RWPE1 (cell line): ENCODE measurements at regions not wholly inside any gene's neighbourhood (a gene's known extent, or its start where the extent isn't known, plus 50 kb on each side); places are given as distances from the start of the nearest gene placed in this dataset.

ENCODE experiments used
- CTCF ChIA-PET: fragments of 350-600 bp; sonication (Branson Sonifier 250); formaldehyde crosslinking; extraction: SDS; loops from one replicate; lab custom pipeline; 2021; lab: Yijun Ruan, JAX
- POLR2A ChIA-PET: fragments of 400-600 bp; formaldehyde crosslinking; extraction: SDS; loops from one replicate; lab custom pipeline; 2020; ENCODE audit warnings: antibody characterized with exemption; ENCODE audit not compliant: low non-redundant PET; lab: Yijun Ruan, JAX
- DNase-seq: peaks from one replicate; pipeline ENCODE4 v3.0.0; 2012; ENCODE audit warnings: low spot score
- H3K27ac ChIP-seq: fragments of 450-650 bp; 2 replicates; pipeline ENCODE4 v1.5.1; 2017
- CTCF ChIP-seq: fragments of 450-650 bp; conservative IDR thresholded peaks from 2 replicates; pipeline ENCODE4 v1.5.1; 2017; ENCODE audit warnings: low read depth, mild to moderate bottlenecking

GRCh38 chr13:107960301-107960700, 255.0 kb downstream of the LIG4 start:
- no peak for TF ChIP-seq CTCF
- CTCF ChIA-PET, result no interaction called here
- H3K27ac ChIP-seq, result no peak overlapping the region
- POLR2A ChIA-PET, result no interaction called here
- no peak for DNase-seq

GRCh38 chr13:107956889-107957288, 258.4 kb downstream of the LIG4 start:
- H3K27ac ChIP-seq, result no peak overlapping the region
- TF ChIP-seq CTCF, result no peak
- ChIA-PET POLR2A (no interaction called here), CTCF (no interaction called here)
- no peak for DNase-seq

- H3K27ac ChIP-seq, result no peak overlapping the region
- ChIA-PET CTCF (no interaction called here), POLR2A (no interaction called here)
- no peak for TF ChIP-seq CTCF
- DNase-seq, result no peak
These were observed 273.2 kb downstream of the LIG4 start for GRCh38 chr13:107942030-107942617.

- H3K27ac ChIP-seq, result no peak overlapping the region
- TF ChIP-seq CTCF, result no peak
- no peak for DNase-seq
- ChIA-PET POLR2A (no interaction called here), CTCF (no interaction called here)
These were observed 273.8 kb downstream of the LIG4 start for GRCh38 chr13:107941345-107942029.

- no peak for TF ChIP-seq CTCF
- ChIA-PET CTCF (no interaction called here), POLR2A (no interaction called here)
- no peak overlapping the region for H3K27ac ChIP-seq
- DNase-seq, result no peak
These were observed 277.5 kb downstream of the LIG4 start for GRCh38 chr13:107937848-107938247.

- CTCF ChIA-PET, result interaction anchor here (0.6 kb wide), 1 partner anchor 43 kb away, joined by 4 read pairs; no protein-coding TSS in a partner anchor
These were observed 284.3 kb downstream of the LIG4 start for GRCh38 chr13:107931056-107931455.

More at GRCh38 chr13:107931056-107931455, 284.3 kb downstream of the LIG4 start:
- no peak overlapping the region for H3K27ac ChIP-seq
- POLR2A ChIA-PET, result no interaction called here
- DNase-seq, result no peak
- no peak for TF ChIP-seq CTCF
